Muscle of leg (tissue), 3 donors: ENCODE measurements at regions not wholly inside any gene's neighbourhood (a gene's known extent, or its start where the extent isn't known, plus 50 kb on each side); places are given as distances from the start of the nearest gene placed in this dataset.
"Not testable (repeated sequence)": the region's sequence is repeated elsewhere in the genome, so short reads cannot be mapped to it uniquely, and the experiment has no call there.

Experiments
- DNase-seq: peaks from one replicate; pipeline ENCODE4 v3.0.0; 2013
- H3K27ac ChIP-seq: one replicate; pipeline ENCODE4 v1.5.1; 2013; ENCODE audit warnings: mild to moderate bottlenecking, low read length, control low read depth
- H3K27me3 ChIP-seq: one replicate; pipeline ENCODE4 v1.6.1; 2013; ENCODE audit warnings: low read length; ENCODE audit not compliant: control insufficient read depth, insufficient read depth
- H3K36me3 ChIP-seq: one replicate; pipeline ENCODE4 v1.6.1; 2013; ENCODE audit warnings: low read length; ENCODE audit not compliant: control insufficient read depth, insufficient read depth
- H3K4me1 ChIP-seq: one replicate; pipeline ENCODE4 v1.6.1; 2013; ENCODE audit warnings: low read length; ENCODE audit not compliant: control insufficient read depth, insufficient read depth
- H3K4me3 ChIP-seq: one replicate; pipeline ENCODE4 v1.5.1; 2013; ENCODE audit warnings: low read length, control low read depth
- H3K9me3 ChIP-seq: replicated peaks from 2 replicates; pipeline ENCODE4 v1.6.1; 2013; ENCODE audit warnings: low read depth, low read length; ENCODE audit not compliant: control insufficient read depth
- WGBS: methylation state at CpG from one replicate; pipeline ENCODE4 v1.1.5; 2013; ENCODE audit warnings: missing lambda C conversion rate; ENCODE audit not compliant: insufficient coverage; 5-methylcytosine and 5-hydroxymethylcytosine counted together

GRCh38 chr13:20295956-20296355, 63.8 kb upstream of the GJB6 start:
- Histone ChIP-seq H3K4me1 (no peaks in the 10 kb centered on the region), H3K9me3 (no peaks in the 10 kb centered on the region), H3K27ac (no peak overlapping the region), H3K4me3 (no peak overlapping the region), H3K27me3 (peaks cover 14% of the 10 kb centered on the region), H3K36me3 (no peaks in the 10 kb centered on the region)
- no peak for DNase-seq
- 33% methylated on average over 3 of the region's 8 CpGs for WGBS

GRCh38 chr13:20294497-20294896, 62.4 kb upstream of the GJB6 start:
- Histone ChIP-seq H3K27me3 (peaks cover 9% of the 10 kb centered on the region), H3K9me3 (no peaks in the 10 kb centered on the region), H3K4me1 (no peaks in the 10 kb centered on the region), H3K4me3 (no peak overlapping the region), H3K27ac (no peak overlapping the region), H3K36me3 (no peaks in the 10 kb centered on the region)
- DNase-seq = no peak
- 60% methylated on average over 2 of the region's 3 CpGs for WGBS

GRCh38 chr13:20292301-20292700, 60.2 kb upstream of the GJB6 start:
- not testable (repeated sequence) for H3K9me3 ChIP-seq, H3K36me3 ChIP-seq, H3K27ac ChIP-seq, H3K4me1 ChIP-seq, DNase-seq, H3K27me3 ChIP-seq, H3K4me3 ChIP-seq
- WGBS = 97% methylated on average over 15 of the region's 30 CpGs

- peaks cover 4% of the 10 kb centered on the region for H3K27me3 ChIP-seq
- H3K4me3 ChIP-seq = no peak overlapping the region
- no peak for DNase-seq
- no peaks in the 10 kb centered on the region for H3K9me3 ChIP-seq
- no peak overlapping the region for H3K27ac ChIP-seq
- H3K36me3 ChIP-seq = no peaks in the 10 kb centered on the region
- no peaks in the 10 kb centered on the region for H3K4me1 ChIP-seq
- WGBS = 80% methylated on average over 2 of the region's 5 CpGs
Observed at GRCh38 chr13:20291675-20292074, 59.6 kb upstream of the GJB6 start.

- no peak overlapping the region for H3K4me3 ChIP-seq
- DNase-seq = no peak
- peaks cover 2% of the 10 kb centered on the region for H3K27me3 ChIP-seq
- no peaks in the 10 kb centered on the region for H3K36me3 ChIP-seq
- H3K9me3 ChIP-seq = peaks cover under 1% of the 10 kb centered on the region
- no peak overlapping the region for H3K27ac ChIP-seq
- 57% methylated on average over 2 of the region's 7 CpGs for WGBS
- H3K4me1 ChIP-seq = no peaks in the 10 kb centered on the region
Observed at GRCh38 chr13:20291037-20291436, 58.9 kb upstream of the GJB6 start.

- Histone ChIP-seq H3K4me3 (no peak overlapping the region), H3K4me1 (no peaks in the 10 kb centered on the region), H3K9me3 (peaks cover 24% of the 10 kb centered on the region), H3K36me3 (no peaks in the 10 kb centered on the region), H3K27me3 (no peaks in the 10 kb centered on the region), H3K27ac (no peak overlapping the region)
- no peak for DNase-seq
- WGBS = 29% methylated on average over 1 of the region's 1 CpG
Observed at GRCh38 chr13:20288561-20288960, 56.4 kb upstream of the GJB6 start.

GRCh38 chr13:20287976-20288375, 55.9 kb upstream of the GJB6 start:
- H3K4me3 ChIP-seq = no peak overlapping the region
- no CpG with 5 or more reads among the region's 1 CpG for WGBS
- H3K27ac ChIP-seq = no peak overlapping the region
- peaks cover 29% of the 10 kb centered on the region for H3K9me3 ChIP-seq
- no peaks in the 10 kb centered on the region for H3K36me3 ChIP-seq
- DNase-seq = no peak
- H3K4me1 ChIP-seq = no peaks in the 10 kb centered on the region
- H3K27me3 ChIP-seq = no peaks in the 10 kb centered on the region

- Histone ChIP-seq H3K27ac (no peak overlapping the region), H3K4me1 (no peaks in the 10 kb centered on the region), H3K27me3 (no peaks in the 10 kb centered on the region), H3K4me3 (no peak overlapping the region), H3K36me3 (no peaks in the 10 kb centered on the region), H3K9me3 (peaks cover 38% of the 10 kb centered on the region)
- WGBS = 60% methylated on average over 1 of the region's 2 CpGs
- DNase-seq = no peak
Observed at GRCh38 chr13:20285530-20285929, 53.4 kb upstream of the GJB6 start.
